ENCODE measurements at regions not wholly inside any gene's neighbourhood (a gene's known extent, or its start where the extent isn't known, plus 50 kb on each side); places are given as distances from the start of the nearest gene placed in this dataset.

GRCh38 chr14:42535397-42535796 lies 928.7 kb downstream of the LRFN5 start:
- H4K20me1 ChIP-seq (ENCODE audit: control insufficient read depth, extremely low read depth, insufficient read depth, low read length), result no peaks in the 10 kb centered on the region
- H3K79me2 ChIP-seq (ENCODE audit: control insufficient read depth, insufficient read depth, low read length), result no peaks in the 10 kb centered on the region
- H3K27me3 ChIP-seq (ENCODE audit: control insufficient read depth, insufficient read depth, low read length), result no peaks in the 10 kb centered on the region
- no peaks in the 10 kb centered on the region for H3K36me3 ChIP-seq (ENCODE audit: control insufficient read depth, insufficient read depth, low read length)
- H3K9me3 ChIP-seq (ENCODE audit: control insufficient read depth, insufficient read depth, low read depth, low read length), result no peaks in the 10 kb centered on the region
- H3K9ac ChIP-seq (ENCODE audit: insufficient read depth, low read length), result no peak overlapping the region
- no peaks in the 10 kb centered on the region for H3K4me1 ChIP-seq (ENCODE audit: control insufficient read depth, extremely low read depth, insufficient read depth, low read length)
- H3K4me3 ChIP-seq (replicated peaks in 1 of 4; ENCODE audit: control extremely low read depth in 1 of 4, insufficient read depth in 1 of 4, low read depth in 3 of 4, low read length in 4 of 4), result no peak overlapping the region
- no peak overlapping the region for H3K4me2 ChIP-seq (ENCODE audit: extremely low read depth, insufficient read depth, low read length)
- no peak for DNase-seq (ENCODE audit: low read depth in 2 of 2)
- no peak overlapping the region for H2AFZ ChIP-seq (ENCODE audit: low read length)
- TF ChIP-seq EZH2 (IDR thresholded peaks at IDR 0.05; ENCODE audit: low read length, missing control alignments), result no peak
- TF ChIP-seq, protein P1, sequence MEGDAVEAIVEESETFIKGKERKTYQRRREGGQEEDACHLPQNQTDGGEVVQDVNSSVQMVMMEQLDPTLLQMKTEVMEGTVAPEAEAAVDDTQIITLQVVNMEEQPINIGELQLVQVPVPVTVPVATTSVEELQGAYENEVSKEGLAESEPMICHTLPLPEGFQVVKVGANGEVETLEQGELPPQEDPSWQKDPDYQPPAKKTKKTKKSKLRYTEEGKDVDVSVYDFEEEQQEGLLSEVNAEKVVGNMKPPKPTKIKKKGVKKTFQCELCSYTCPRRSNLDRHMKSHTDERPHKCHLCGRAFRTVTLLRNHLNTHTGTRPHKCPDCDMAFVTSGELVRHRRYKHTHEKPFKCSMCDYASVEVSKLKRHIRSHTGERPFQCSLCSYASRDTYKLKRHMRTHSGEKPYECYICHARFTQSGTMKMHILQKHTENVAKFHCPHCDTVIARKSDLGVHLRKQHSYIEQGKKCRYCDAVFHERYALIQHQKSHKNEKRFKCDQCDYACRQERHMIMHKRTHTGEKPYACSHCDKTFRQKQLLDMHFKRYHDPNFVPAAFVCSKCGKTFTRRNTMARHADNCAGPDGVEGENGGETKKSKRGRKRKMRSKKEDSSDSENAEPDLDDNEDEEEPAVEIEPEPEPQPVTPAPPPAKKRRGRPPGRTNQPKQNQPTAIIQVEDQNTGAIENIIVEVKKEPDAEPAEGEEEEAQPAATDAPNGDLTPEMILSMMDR (conservative IDR thresholded peaks at IDR 0.05 in 1 of 2, IDR thresholded peaks at IDR 0.05 in 1 of 2; ENCODE audit: low read depth in 1 of 2, low read length in 2 of 2), result no peak
- H3K27ac ChIP-seq (ENCODE audit: insufficient read depth, low read length), result no peak overlapping the region

DNA sequence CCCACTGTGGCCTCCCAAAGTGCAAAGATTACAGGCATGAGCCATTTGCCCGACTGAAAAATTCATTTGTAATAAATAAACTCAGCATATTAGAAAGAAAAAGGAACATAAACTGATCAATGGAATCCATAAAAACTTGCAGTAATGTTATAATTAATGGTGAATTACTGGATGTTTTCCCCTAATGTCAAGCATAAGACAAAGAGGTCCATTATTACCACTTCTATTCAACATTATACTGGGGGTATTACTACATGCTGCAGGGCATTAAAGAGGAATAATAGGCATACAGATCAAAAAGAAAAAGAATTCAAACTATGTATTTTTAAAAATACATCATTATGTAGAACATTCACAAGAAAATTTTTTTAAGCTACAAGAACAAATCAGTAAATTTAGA lies 926.8 kb downstream of the LRFN5 start:
- Histone ChIP-seq H3K79me2 (ENCODE audit: control insufficient read depth, insufficient read depth, low read length) (no peaks in the 10 kb centered on the region), H3K27me3 (ENCODE audit: control insufficient read depth, insufficient read depth, low read length) (no peaks in the 10 kb centered on the region), H3K27ac (ENCODE audit: insufficient read depth, low read length) (no peak overlapping the region), H3K9ac (ENCODE audit: insufficient read depth, low read length) (no peak overlapping the region), H3K4me1 (ENCODE audit: control insufficient read depth, extremely low read depth, insufficient read depth, low read length) (no peaks in the 10 kb centered on the region), H4K20me1 (ENCODE audit: control insufficient read depth, extremely low read depth, insufficient read depth, low read length) (no peaks in the 10 kb centered on the region), H2AFZ (ENCODE audit: low read length) (no peak overlapping the region), H3K9me3 (ENCODE audit: control insufficient read depth, insufficient read depth, low read depth, low read length) (no peaks in the 10 kb centered on the region), H3K36me3 (ENCODE audit: control insufficient read depth, insufficient read depth, low read length) (no peaks in the 10 kb centered on the region), H3K4me3 (replicated peaks in 1 of 4; ENCODE audit: control extremely low read depth in 1 of 4, insufficient read depth in 1 of 4, low read depth in 3 of 4, low read length in 4 of 4) (no peak overlapping the region), H3K4me2 (ENCODE audit: extremely low read depth, insufficient read depth, low read length) (no peak overlapping the region)
- no peak for DNase-seq (ENCODE audit: low read depth in 2 of 2)
- TF ChIP-seq, protein P1 (conservative IDR thresholded peaks at IDR 0.05 in 1 of 2, IDR thresholded peaks at IDR 0.05 in 1 of 2; ENCODE audit: low read depth in 1 of 2, low read length in 2 of 2), result no peak
- TF ChIP-seq EZH2 (IDR thresholded peaks at IDR 0.05; ENCODE audit: low read length, missing control alignments), result no peak

DNA sequence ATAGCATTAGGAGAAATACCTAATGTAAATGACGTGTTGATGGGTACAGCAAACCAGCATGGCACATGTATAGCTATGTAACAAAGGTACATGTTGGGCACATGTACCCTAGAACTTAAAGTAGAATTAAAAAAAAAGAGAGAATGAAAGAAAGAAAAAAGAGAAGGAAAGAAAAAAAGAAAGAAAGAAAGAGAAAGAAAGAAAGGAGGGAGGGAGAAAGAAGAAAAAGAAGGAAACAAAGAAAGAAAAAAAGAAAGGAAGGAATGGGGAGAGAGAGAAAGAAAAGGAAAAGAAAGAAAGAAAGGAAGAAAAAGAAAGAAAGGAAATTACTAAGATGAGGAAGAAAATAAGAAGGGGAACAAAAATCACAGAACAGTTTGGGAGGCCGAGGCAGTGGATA lies 925.5 kb downstream of the LRFN5 start:
- Histone ChIP-seq H3K9ac (ENCODE audit: insufficient read depth, low read length) (no peak overlapping the region), H3K4me1 (ENCODE audit: control insufficient read depth, extremely low read depth, insufficient read depth, low read length) (no peaks in the 10 kb centered on the region), H3K9me3 (ENCODE audit: control insufficient read depth, insufficient read depth, low read depth, low read length) (no peaks in the 10 kb centered on the region), H4K20me1 (ENCODE audit: control insufficient read depth, extremely low read depth, insufficient read depth, low read length) (no peaks in the 10 kb centered on the region), H3K27ac (ENCODE audit: insufficient read depth, low read length) (no peak overlapping the region), H3K36me3 (ENCODE audit: control insufficient read depth, insufficient read depth, low read length) (no peaks in the 10 kb centered on the region), H3K79me2 (ENCODE audit: control insufficient read depth, insufficient read depth, low read length) (no peaks in the 10 kb centered on the region), H3K4me2 (ENCODE audit: extremely low read depth, insufficient read depth, low read length) (no peak overlapping the region), H3K27me3 (ENCODE audit: control insufficient read depth, insufficient read depth, low read length) (no peaks in the 10 kb centered on the region), H3K4me3 (replicated peaks in 1 of 4; ENCODE audit: control extremely low read depth in 1 of 4, insufficient read depth in 1 of 4, low read depth in 3 of 4, low read length in 4 of 4) (no peak overlapping the region), H2AFZ (ENCODE audit: low read length) (no peak overlapping the region)
- TF ChIP-seq, protein P1 (conservative IDR thresholded peaks at IDR 0.05 in 1 of 2, IDR thresholded peaks at IDR 0.05 in 1 of 2; ENCODE audit: low read depth in 1 of 2, low read length in 2 of 2), result no peak
- no peak for TF ChIP-seq EZH2 (IDR thresholded peaks at IDR 0.05; ENCODE audit: low read length, missing control alignments)
- no peak for DNase-seq (ENCODE audit: low read depth in 2 of 2)
